ENCODE measurements at regions not wholly inside any gene's neighbourhood (a gene's known extent, or its start where the extent isn't known, plus 50 kb on each side); places are given as distances from the start of the nearest gene placed in this dataset.

- no peak for TF ChIP-seq RNF2 (IDR thresholded peaks at IDR 0.05; ENCODE audit: borderline replicate concordance, low read depth, low read length, missing control alignments, poor library complexity, severe bottlenecking)
Measured at GRCh38 chr20:60761056-60761455, 491.0 kb upstream of the CDH4 start (continued).

Data from H1 (cell line).